GM04503 (cell line): ENCODE measurements at regions not wholly inside any gene's neighbourhood (a gene's known extent, or its start where the extent isn't known, plus 50 kb on each side); places are given as distances from the start of the nearest gene placed in this dataset.

Source experiments
- DNase-seq: peaks from one replicate; pipeline ENCODE4 v3.0.0-alpha.2; 2012; ENCODE audit warnings: low read depth

DNA sequence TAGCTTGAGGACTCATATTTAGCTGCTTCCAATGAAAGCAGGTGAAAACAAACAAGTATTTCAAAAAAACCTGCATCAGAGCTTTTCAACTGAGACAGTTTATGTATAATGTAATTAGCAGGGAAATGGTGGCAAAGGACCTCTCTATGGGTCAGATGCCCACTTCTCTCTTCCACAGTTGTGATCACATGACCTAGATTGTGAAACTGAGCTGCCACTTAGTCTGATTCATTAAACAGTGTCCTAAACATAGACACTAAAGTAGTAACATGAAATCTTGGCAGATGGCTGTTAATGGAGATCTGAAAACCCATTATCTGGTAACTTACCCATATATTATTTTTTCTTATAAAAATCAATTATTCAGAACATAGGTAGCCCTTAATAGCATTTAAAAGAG lies 663.6 kb upstream of the RIOK2 start:
- no peak for DNase-seq

DNA sequence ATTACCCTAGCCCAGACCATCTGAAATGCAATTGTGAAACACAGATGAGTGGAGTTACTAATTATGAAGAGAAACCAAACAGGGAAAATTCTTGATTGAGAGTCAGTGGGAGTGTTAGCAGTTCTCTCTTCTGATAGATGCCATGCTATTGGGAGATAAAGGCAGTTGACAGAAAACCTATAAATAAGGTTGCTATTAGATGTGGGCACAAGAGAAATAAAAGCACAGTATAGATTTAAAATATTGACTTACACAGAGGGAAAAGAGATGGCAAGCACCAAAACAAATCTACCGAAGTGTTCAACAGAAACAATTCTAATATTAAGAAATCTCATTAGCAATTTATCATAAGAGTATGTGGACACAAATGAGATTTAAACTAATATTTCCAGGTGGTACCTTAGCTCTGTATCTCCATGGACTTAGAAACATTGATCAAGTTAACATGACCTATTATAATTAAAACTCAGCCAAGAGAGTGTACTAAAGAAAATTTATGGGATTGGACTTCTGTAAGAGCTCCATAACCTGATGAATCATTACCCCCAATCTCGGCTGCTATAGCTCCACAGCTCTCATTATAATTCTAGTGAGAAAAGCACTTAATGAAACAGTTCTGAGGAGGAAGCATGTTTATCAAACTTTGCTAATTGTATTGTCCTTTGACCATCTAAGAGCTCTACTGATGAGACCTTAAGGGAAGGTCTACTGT lies 665.0 kb upstream of the RIOK2 start:
- no peak for DNase-seq

DNA sequence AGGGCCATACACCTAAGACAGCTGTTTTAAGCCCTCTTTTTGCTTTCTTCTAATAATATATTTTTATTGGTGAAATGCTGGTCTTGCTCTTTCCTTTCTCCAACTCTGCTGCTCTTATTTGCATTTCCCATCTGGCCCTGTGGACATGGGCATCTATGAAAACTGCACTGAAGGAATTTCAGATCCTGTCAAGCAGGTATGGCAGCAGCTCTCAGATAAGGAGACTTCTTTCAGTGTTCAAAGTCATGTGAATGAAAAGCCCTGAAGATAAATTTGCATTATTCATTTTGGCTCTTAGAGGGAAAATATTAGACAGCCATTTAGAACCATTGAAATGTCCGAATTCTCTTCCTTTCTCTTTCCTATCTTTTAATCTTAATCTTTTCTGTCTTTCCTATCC lies 668.0 kb upstream of the RIOK2 start:
- DNase-seq = no peak

DNA sequence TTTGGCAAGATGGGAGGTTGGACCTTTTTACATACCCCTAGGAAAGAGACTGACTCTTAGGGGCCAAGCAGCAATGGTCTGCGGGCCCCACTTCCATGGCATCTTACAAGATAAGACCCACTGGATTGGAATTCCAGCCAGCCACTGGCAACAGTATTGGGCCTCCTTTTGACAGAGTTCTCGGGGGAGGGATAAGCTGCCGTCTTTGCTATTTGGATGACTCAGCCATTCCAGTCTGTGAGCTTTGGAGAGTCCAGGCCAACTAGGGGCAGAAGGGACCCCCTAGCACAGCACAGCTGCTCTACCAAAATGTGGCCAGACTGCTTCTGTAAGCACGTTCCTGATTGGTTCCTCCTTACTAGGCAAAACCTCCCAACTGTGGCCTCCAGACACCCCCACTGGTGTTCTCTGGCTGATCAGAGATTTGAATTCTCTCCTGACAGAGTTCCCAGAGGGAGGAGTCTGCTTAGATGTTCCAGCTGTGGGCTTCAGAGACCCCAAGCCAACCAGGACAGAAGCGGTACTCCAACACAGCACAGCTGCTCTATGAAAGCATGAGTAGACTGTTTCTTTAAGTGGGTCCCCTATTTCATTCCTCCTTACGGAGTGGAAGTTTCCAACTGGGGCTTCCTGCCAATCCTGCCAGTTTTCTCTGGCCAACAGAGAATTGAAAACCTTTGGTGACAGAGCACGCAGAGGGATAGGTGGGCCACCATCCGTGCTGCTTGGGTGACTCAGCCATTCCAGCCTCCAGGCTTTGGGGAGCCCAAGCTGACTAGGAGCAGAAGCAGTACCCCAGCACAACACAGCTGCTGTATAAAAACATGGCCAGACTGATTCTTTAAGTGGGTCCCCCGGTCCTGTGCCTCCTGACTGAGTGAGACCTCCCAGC lies 672.1 kb upstream of the RIOK2 start:
- no peak for DNase-seq

DNA sequence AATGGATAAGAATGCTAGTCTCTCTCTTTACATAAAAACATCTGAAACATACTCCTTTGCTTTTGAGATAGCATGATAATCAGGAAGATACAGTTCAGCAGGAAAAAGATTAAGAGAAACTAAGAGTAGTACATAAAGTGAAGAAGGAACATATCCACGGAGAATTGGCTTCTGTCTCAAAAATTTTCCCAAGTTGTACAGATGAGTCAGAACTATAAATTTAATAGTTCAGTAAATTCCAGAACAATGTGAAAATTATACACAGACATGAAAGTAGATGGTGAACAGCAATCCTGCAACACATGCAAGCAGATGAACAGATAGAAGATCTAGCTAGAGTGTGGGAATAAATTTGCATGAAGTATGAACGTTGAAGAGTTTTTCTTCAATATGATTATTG lies 691.4 kb upstream of the RIOK2 start:
- peak; percentile 36 for DNase-seq

DNA sequence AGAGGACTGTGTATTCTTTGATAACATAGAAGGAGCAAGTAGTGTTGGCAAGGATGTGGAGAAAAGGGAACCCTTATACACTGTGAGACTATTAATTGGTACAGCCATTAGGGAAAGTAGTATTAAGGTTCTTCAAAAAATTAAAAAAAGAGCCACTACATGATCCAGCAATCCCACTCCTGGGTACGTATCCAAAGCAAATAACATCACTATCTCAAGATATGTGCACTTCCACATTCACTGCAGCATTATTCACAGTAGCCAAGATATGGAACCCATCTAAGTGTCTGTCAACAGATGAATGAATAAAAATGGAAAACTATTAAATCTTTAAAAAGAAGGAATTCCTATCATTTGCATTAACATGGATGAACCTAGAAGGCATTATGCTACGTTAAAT lies 693.2 kb upstream of the RIOK2 start:
- no peak for DNase-seq

DNA sequence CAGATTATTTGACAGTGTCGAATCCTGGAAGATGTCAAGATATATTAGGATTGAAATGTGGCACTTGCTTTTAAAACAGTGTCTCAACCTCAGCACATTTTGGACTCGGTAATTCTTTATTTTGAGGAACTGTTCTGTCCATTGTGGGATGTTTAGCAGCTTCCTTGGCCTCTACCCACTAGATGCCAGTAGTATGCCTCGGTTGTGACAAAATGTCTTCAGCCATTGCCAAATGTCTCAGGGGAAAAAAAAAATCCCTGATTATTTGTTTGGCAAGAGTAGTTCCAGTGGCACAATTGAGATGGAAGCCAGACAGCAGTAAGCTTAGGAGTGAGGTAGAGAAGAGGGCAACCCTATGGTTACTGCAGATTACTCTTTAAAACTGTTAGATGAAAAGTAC lies 694.5 kb upstream of the RIOK2 start:
- no peak for DNase-seq

DNA sequence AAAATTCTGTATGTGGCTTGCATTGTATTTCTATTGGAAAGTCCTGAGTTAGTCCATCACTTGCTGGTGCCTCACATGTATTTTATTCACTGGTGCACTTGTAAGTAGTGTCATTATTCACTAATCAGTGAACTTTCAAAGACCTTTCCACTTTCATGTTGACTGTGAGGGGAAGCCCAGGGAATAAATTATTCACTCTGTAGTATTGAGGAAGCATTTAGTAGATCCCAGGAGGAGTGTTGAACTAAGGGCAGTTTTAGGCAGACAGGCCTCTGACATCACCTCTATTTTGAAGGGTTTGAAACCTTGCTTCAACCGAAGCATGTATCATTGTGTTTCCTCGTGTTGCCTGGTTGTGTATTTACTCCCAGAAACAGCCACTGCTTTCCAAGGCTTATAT lies 705.4 kb upstream of the RIOK2 start:
- no peak for DNase-seq

DNA sequence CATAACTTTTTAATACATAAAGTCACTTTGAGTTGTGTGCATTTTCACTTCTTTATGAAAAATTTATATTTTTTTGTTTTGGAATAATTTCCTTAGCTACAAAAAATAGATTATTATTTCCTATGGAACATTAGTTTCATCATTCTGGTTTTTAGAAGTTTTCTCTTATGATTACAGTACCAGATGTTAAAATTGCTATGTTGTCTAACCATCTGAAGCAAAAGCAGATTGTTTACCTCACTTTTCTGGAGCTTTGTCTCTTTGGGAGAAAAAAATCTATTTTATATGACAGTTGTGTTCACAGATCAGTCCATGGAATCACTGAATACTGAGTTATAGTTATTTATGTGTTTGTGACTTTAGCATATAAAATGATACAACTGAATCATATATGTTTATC lies 708.9 kb upstream of the RIOK2 start:
- no peak for DNase-seq

DNA sequence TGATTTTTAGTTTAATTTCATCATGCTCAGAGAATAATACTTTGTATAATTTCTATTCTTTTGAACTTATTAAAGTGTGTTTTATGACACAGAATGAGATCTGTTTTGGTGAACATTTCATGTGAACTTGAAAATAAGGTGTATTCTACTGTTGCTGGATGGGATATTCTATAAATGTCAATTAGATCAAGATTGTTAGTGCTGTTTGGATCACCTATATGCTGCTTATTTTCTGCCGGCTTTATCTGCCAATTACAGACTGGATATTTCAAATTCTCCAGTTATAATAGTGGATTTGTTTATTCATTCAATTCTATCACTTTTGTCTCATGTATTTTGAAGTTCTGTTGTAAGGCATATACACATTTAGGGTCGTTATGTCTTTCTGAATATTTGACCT lies 720.7 kb upstream of the RIOK2 start:
- no peak for DNase-seq

DNA sequence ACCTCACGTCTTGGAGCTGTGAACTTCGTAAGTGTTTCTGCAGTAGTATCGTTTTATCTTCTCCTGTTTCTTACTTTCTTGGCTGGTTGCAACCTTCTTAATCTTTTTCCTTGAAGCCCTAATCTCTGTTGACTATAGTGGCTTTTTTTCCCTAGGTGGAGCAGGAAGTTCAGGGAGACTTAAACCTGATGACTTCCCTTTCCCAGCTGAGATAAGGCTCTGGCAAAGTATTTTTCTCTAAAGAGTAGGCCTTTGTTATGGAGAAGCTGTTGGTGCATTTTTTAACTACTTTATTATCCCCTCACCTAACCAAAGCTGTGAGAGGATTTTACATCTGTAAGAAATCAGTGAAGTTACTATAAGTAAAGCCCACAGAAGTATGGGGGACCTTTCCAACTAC lies 723.1 kb upstream of the RIOK2 start:
- DNase-seq = no peak

DNA sequence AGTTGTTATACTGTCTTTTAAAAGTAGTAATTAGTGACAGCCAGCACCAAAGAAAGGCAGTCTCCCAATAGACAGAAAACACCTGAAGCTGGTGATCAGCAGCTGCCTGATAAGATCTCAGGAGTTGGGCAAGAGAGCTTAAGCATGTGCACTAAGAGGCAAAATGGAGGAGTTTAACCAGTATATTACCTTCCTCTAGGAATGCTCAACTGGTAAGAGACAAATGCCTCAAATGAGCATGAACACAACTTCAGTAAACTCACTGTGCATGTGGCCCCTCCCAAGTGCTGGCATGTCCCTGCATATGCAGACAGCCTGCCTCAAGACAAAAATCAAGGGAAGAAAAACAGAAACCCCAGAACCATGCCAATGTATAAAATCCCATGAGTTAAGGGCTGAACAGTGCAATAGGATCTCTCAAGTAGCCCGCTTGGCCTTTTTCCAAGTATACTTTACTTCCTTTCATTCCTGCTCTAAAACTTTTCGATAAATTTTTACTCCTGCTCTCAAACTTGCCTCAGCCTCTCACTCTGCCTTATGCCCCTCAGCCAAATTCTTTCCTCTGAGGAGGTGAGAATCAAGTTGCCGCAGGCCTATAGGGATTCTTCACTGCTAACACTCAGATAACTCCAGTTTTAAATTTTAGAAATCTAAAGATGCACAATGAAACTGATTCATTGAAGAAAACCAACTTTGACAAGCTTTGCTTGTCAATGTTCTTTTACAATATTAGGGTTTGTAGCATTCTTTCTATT lies 724.8 kb upstream of the RIOK2 start:
- DNase-seq = no peak

DNA sequence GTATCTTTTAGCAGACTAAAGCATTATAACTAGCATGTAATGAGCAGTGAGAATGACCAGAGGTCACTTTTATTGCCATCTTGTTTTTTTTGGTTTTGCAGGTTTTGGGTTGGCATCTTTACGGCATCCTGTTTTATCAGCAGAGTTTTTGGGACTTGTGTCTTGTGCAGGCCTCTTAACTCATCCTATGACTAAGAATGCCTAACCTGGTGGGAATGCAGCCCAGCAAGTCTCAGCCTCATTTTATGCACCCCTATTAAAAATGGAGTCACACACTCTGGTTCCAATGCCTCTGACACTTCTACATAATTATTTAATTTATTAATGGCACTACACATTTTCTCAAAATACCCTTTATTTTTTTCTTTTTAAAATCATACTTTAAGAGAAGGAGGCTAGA lies 726.5 kb upstream of the RIOK2 start:
- no peak for DNase-seq

DNA sequence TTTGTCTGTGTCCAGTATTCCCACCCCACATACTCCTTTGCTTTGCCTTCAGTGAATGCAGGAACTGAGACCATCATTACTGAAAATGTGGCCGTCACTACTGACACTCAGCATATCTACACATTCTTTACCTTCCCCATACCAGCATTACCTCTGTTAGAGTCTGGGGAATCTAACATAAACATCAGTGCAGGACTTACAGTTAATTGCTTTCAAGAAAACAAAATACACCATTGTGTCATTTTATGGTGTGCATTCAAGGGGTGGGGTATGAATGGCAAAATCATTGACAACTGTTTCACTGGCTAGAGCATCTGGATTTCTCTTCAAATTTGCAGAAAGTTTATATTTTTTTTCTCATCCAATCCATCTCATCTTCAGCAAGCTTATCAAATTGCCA lies 731.4 kb upstream of the RIOK2 start:
- no peak for DNase-seq

DNA sequence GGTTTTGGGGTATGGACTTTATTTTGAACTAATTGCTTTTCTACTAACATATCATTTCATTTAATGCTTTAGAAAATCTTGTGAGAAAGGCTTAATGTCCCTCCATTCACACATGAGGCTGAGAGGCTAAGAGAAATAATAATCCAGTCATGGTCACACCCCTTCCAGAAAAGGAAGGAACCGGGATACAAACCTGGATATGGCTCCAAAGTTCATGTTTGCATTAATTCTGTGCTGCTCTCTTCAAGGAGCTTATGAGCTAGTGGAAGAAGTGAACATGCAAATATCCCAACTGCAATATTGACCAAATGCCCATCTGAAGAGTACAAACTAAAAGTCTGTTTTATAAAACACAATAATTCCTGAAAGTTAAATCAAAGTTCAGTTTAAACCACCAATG lies 732.1 kb upstream of the RIOK2 start:
- DNase-seq = no peak

DNA sequence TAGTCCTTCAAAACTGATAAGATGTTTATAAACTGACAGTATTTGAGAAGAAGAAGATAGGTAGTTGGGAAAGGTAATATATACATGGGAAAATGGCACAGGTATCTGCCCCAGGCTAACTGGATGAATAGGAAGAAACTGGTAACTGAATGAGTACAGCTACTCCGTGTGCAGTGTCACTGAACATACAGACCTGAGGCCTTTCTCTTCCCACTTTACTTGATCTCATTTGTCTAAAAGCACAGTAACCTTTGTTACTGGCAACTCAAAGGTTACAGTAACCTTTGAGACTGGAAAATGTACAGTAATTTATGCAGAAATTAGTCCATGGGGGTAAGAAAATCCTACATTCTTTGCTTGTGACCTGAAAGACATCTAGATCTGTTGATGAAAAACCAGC lies 735.0 kb upstream of the RIOK2 start:
- DNase-seq = no peak

DNA sequence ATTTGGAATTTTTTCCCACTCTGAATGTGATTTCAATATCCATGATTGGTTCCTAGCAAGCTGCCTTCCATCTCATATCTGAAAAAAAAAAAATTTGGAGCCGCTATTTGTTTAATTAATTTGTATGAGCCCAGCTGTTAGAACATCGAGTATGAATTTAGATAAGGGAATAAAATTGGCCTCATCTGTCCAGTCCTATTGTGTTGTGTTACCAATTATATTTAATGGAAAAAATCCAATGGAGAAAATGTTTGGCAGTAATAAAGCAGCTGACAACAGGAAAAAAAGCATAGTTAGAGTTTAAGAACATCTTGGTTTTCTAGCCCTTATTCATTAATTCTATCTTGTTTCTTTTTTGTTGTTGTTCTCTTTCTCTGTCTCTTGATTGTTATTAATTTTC lies 735.6 kb upstream of the RIOK2 start:
- DNase-seq = no peak

DNA sequence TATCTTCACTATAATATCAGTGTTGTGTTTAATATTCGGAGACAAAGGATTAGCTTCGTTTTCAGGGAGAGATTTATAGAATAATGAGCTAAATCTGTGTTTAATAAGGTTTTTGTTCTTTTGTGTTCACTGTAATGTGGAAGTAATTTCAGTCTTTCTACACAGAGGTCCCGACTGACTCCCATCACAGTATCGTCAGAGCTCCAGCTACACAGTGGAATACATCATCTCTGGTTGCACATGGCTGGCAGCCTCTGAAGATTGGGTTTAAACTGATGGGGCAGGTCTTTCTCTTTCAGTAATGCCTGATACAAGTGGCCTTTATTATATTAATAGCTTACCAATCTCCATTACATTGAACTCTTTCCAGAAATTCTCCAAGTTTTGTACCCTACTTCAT lies 736.7 kb upstream of the RIOK2 start:
- DNase-seq = no peak

DNA sequence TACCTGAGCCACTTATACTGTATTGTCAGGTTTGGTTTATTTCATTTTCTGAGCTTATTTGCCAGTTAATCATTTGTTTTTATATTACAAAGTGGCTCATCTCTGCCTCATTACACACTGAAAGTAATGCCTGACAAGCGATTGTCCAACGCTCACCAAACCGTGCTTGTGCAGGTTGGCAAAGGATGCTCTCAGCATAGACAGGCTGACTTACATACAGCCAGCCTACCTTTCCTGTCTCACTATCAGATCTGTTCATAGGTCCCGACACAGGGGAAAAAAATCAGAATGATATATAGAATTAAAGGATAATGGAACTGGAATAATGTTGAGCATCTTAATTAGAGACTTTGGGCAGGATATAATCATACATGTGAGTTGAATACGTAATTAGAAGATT lies 739.7 kb upstream of the RIOK2 start:
- DNase-seq = no peak

DNA sequence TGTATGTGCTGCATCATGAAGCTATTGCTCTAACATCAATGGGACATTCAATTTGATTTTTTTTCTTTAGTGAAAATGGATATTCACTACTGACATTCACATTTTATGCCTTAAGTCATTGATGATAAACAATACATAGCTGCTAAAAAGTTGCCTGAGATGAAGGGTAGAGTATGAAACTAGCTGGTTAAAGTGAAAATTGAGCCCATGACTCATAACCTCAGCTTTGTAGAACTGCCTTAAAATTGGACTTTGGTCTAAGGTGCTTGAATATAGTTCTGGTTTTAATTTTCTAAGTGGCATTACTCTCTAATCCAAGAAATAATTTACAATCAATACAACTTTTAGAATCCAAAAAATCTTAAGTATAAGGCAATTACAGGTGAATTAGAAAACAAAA lies 740.4 kb upstream of the RIOK2 start:
- no peak for DNase-seq

DNA sequence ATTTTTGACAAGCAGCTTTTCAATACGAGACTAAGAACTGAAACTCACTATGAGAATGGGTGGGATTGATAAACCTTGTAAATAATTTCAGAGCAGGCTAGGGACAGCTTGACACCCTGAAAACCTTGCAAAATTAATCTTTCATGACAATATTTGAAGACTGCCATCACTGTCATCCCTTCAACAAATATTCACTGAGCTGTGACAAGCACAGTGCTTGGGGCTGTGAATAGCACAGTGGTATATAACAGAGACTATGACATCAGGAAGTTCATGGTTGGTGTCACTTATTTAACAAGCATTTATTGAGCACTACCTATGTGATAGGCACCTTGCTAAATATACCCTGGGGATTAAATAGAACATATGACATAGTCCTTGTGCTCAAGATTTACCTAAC lies 741.0 kb upstream of the RIOK2 start:
- DNase-seq = no peak

DNA sequence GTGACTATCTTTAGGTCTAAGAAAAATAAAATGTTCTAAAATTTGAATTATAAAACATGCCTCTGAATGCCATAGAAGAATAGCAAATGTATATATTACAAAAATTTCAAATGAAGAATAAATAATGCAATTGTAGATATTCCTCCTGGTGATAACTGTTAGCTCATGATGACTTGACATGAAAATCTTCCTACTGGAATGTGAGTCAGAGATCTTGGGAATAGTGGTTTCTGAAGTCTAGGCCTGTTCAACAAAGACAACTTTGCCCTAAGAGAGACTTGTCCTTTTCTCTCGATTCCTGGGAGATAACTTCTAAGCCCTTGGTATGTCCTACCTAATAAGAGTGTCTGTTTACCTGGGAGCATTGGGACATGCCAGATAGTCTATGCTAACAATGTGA lies 746.3 kb upstream of the RIOK2 start:
- DNase-seq = no peak

DNA sequence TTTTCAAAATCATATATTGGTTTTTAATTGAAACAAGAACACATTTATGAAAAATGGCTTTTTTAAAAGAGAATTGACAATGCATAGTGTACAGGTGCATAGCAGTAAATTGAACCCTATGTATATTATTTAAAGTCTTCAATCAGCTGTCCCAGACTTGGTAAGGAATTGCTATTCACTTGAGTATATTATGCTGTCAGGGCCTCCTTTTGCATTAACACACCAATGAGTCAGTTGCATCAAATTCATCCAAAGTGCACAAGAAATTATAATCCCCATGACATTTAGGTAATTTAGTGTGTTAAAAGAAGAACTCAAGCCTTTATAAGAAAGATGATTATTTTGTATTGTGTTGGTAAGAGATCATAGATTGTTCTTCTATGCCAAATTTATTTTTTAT lies 748.8 kb upstream of the RIOK2 start:
- no peak for DNase-seq
